Adrenal gland (tissue), 5 donors: ENCODE measurements at regions not wholly inside any gene's neighbourhood (a gene's known extent, or its start where the extent isn't known, plus 50 kb on each side); places are given as distances from the start of the nearest gene placed in this dataset.

Experiments
- CTCF ChIP-seq, 6 experiments: fragments of 450-650 bp in 4 of 6; fragments of 200-600 bp in 2 of 6; sonication (generic) in 1 of 6; IDR thresholded peaks; 1 replicate in 5 of 6; 2 replicates in 1 of 6; pipeline versions ENCODE4 v1.5.1 to v1.8.0; 2016 to 2021; ENCODE audit warnings: antibody characterized with exemption in 6 of 6, mild to moderate bottlenecking in 2 of 6, moderate library complexity in 1 of 6
- POLR2A ChIP-seq, 2 donors: fragments of 450-650 bp; IDR thresholded peaks; one replicate each; pipeline ENCODE4 v1.6.1; 2017; ENCODE audit warnings: antibody characterized with exemption in 2 of 2, mild to moderate bottlenecking in 2 of 2, moderate library complexity in 1 of 2
- donor health status: DM: no; HTN: no; CAD: no.

GRCh38 chr6:91366781-91367180, 779.9 kb upstream of the MAP3K7 start:
- no peak for TF ChIP-seq CTCF (IDR thresholded peaks at IDR 0.05)
- no peak for TF ChIP-seq POLR2A (IDR thresholded peaks at IDR 0.05)
